GM12865 (cell line): ENCODE measurements at regions not wholly inside any gene's neighbourhood (a gene's known extent, or its start where the extent isn't known, plus 50 kb on each side); places are given as distances from the start of the nearest gene placed in this dataset.
"Not testable (repeated sequence)": the region's sequence is repeated elsewhere in the genome, so short reads cannot be mapped to it uniquely, and the experiment has no call there.

Source experiments
- DNase-seq: peaks from one replicate; pipeline ENCODE4 v3.0.0; 2010; ENCODE audit warnings: low read depth
- H3K4me3 ChIP-seq: 2 replicates; pipeline ENCODE4 v1.5.1; 2011; ENCODE audit warnings: mild to moderate bottlenecking, low read depth, low read length, control low read depth
- TF ChIP-seq, protein P1 (sequence below): IDR thresholded peaks from 2 replicates; pipeline ENCODE4 v1.5.1; 2011; ENCODE audit warnings: low read length, control low read depth, low read depth, inconsistent platforms; ENCODE audit not compliant: insufficient read depth; ENCODE audit errors: missing control alignments

DNA sequence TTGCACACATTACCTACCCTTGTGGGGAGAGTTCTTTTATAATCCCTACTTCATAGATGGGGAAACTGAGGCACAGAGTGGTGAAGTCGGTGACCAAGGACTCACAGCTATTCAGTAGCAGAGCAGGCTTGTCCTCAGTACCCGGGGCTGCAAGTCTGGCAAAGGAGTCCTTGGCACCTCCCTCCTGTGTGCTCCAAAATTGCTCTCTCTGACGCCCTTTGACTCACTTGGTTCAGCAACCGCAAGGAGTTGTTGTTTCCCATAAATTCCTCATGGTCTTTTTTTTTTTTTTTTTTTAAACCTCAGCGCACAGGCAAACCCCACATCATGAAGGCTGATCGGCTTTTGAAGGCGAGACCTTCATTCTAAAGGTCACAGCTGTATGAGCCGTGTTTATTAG is 143.2 kb downstream of the CEBPB start:
- TF ChIP-seq, protein P1, sequence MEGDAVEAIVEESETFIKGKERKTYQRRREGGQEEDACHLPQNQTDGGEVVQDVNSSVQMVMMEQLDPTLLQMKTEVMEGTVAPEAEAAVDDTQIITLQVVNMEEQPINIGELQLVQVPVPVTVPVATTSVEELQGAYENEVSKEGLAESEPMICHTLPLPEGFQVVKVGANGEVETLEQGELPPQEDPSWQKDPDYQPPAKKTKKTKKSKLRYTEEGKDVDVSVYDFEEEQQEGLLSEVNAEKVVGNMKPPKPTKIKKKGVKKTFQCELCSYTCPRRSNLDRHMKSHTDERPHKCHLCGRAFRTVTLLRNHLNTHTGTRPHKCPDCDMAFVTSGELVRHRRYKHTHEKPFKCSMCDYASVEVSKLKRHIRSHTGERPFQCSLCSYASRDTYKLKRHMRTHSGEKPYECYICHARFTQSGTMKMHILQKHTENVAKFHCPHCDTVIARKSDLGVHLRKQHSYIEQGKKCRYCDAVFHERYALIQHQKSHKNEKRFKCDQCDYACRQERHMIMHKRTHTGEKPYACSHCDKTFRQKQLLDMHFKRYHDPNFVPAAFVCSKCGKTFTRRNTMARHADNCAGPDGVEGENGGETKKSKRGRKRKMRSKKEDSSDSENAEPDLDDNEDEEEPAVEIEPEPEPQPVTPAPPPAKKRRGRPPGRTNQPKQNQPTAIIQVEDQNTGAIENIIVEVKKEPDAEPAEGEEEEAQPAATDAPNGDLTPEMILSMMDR = no peak
- no peak overlapping the region for H3K4me3 ChIP-seq
- DNase-seq = no peak

DNA sequence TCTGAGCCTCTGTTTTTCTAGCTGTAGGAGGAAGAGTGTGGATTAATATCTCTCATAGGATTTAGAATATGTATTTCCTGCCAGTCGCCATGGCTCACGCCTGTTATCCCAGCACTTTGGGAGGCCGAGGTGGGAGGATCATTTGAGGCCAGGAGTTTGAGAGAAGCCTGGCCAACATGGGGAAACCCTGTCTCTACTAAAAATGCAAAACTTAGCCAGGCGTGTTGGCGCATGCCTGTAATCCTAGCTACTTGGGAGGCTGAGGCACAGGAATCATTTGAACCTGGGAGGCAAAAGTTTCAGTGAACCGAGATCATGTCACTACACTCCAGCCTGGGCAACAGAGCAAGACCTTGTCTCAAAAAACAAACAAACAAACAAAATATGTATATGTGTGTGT is 143.9 kb downstream of the CEBPB start:
- not testable (repeated sequence) for DNase-seq, H3K4me3 ChIP-seq

DNA sequence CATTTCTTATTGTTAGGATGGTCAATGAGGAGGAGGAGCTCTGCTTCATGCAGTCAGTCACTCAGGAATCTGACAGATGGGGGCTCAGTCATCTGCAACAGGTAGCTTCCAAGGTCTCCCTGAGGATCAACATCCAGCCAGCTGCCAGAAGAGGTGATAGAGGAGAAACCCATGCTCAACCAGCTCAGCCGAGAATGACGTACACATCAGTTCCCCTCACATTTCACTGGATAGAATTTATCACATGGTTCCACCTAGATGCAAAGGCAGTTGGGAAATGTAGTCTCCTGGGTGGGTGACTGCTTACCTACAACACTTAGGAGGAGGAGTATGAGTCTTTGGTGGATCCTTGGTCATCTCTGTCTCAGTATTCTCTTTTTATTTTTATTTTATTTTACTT is 144.5 kb downstream of the CEBPB start:
- H3K4me3 ChIP-seq = no peak overlapping the region
- TF ChIP-seq, protein P1 = no peak
- peak; percentile 56 for DNase-seq

DNA sequence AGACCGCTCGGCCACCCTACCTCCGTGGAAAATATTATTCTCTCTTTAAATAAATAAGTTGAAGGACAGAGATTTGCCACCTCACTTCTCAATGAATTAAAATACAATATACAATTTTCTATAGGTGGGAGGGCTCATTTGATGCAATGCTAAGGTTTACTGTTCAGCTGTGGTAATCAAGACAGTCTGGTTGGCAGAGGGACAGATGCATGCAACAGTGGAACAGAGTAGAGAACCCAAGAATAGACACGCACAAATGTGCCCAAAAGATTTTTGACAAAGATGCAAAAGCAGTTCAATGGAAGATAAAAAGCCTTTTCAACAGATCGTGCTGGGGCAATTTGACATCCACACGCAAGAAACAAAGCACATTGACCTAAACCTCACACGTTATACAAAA is 145.2 kb downstream of the CEBPB start:
- no peak overlapping the region for H3K4me3 ChIP-seq
- DNase-seq = no peak
- TF ChIP-seq, protein P1 = no peak

DNA sequence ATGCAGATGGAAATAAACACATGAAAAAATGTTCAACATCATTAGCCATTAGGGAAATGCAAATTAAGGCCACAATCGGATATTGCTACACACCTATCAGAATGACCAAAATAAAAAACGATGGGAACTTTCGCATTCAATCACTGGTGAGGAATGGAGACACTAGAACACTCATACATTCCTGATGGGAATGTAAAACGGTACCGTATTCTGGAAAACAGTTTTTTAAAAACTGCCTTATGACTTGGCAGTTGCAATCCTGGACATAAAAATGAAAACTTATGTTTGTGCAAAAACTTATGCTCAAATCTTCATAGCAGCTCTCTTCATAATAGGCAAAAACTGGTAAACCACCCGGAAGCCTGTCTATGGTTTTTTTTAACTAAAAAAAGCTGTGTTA is 146.0 kb downstream of the CEBPB start:
- no peak for DNase-seq
- H3K4me3 ChIP-seq = no peak overlapping the region
- TF ChIP-seq, protein P1 = no peak

DNA sequence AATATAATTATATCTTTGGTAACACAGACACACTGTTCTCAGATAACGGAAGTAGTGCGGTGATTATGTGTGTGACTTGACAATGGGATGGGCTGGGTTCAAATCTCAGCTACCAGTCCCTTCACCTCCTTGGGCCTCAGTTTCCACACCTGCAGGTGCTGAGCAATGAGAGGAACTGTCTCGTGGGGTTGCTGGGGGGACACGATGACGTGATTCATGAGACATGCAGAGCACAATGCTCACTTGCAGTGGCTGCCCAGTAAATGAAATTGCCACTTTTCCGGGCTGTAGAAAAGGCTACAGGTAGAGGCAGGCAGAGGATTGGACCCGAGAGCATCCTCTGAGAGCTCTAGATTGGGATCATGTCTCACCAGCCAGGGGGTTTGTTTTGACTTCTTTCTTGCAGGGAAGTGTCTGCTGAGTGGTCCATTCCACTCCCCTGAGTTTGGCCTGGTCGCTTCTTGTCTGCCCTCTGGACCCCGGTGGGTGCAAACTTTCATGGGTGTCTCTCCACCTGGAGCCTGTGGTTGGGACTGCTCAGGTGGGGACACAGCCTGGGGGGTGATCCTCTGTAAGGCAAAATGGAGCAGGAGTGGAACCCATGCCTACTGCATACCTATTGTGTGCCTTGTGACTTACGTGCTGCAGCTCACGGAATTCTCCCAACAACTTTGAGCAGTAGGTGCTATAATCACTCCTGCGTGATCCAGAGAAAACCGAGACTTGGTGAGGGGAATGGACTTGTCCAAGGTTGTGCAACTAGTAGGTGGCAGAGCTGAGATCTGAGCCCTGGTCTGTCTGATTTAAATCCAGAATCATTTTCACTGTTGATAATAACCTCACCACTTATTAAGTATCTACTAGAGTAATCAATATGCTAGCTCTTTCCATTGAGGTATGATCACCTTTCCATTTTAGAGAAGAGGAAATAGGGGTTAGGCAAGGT is 147.2 kb downstream of the CEBPB start:
- no peak for DNase-seq
- TF ChIP-seq, protein P1 = no peak
- H3K4me3 ChIP-seq = no peak overlapping the region

DNA sequence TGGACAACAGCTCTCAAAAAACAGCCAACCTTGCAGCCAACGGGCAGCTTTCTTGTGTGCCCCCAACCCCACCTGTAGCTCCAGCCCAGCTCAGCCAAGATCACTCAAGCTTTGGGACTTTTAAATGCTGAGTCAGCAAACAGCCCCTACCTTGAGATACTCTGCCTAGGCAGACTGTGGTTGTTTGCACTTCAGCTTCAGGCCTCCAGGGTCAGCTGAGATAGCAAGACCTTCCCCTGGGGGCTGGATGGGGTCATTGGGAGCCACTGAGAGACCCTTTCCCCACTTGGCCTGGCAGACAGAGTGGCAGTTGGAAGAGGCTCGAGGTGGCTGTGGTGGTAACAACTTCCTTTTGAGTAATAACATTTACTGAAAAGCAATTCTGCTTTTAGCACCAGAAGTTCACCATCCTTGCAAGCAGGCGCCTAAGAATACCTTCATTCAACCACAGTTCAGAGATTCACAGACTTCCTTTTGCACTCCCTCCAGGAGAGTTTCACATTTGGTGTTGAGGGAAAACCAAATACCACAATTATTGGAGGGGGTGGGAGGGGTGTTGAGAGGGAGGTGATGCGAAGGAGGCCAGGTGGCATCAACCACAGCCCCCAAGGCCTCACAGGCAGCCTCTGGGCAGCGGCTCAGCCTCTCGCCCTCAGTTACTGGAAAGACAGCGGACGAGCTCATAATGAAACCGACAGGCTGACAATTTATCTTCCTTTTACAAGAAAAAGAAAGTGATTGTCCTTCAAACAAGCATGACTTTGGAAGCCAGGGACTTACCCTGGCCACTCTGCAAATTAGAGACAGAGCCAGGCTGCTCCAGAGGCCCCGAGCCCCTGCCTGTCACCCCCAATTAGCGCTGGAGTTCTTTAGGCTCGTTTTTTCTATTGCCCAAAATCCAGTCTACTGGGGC is 148.1 kb downstream of the CEBPB start:
- TF ChIP-seq, protein P1 = peak; percentile 34
- peak; percentile 92 for DNase-seq
- peak overlapping the region; percentile 29 for H3K4me3 ChIP-seq
